ENCODE measurements at regions not wholly inside any gene's neighbourhood (a gene's known extent, or its start where the extent isn't known, plus 50 kb on each side); places are given as distances from the start of the nearest gene placed in this dataset.

GRCh38 chr12:124168016-124168786 lies 126.7 kb upstream of the RFLNA start:
- POLR2A ChIA-PET: no interaction called here
- ATAC-seq (no peak), DNase-seq (no peak)
- CTCF ChIA-PET: no interaction called here
- TF ChIP-seq, protein P1, sequence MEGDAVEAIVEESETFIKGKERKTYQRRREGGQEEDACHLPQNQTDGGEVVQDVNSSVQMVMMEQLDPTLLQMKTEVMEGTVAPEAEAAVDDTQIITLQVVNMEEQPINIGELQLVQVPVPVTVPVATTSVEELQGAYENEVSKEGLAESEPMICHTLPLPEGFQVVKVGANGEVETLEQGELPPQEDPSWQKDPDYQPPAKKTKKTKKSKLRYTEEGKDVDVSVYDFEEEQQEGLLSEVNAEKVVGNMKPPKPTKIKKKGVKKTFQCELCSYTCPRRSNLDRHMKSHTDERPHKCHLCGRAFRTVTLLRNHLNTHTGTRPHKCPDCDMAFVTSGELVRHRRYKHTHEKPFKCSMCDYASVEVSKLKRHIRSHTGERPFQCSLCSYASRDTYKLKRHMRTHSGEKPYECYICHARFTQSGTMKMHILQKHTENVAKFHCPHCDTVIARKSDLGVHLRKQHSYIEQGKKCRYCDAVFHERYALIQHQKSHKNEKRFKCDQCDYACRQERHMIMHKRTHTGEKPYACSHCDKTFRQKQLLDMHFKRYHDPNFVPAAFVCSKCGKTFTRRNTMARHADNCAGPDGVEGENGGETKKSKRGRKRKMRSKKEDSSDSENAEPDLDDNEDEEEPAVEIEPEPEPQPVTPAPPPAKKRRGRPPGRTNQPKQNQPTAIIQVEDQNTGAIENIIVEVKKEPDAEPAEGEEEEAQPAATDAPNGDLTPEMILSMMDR (IDR thresholded peaks at IDR 0.05): no peak
- no peaks in the 10 kb centered on the region for H3K9me3 Mint-ChIP-seq
- H3K27ac Mint-ChIP-seq: no peak overlapping the region
- no peaks in the 10 kb centered on the region for H3K27me3 Mint-ChIP-seq
- H3K4me3 Mint-ChIP-seq: no peak overlapping the region
- intact Hi-C loops (cut with micrococcal nuclease): no loop called here
- no peaks in the 10 kb centered on the region for H3K4me1 Mint-ChIP-seq (ENCODE audit: low read depth)
- H3K36me3 Mint-ChIP-seq (ENCODE audit: low read depth): no peaks in the 10 kb centered on the region

- ATAC-seq: no peak
These were observed 125.2 kb upstream of the RFLNA start for GRCh38 chr12:124169577-124170284.

GRCh38 chr12:124170760-124171159 lies 124.1 kb upstream of the RFLNA start:
- H3K36me3 Mint-ChIP-seq (ENCODE audit: low read depth): no peaks in the 10 kb centered on the region
- intact Hi-C loops (cut with micrococcal nuclease): no loop called here
- CTCF ChIA-PET: no interaction called here
- H3K27me3 Mint-ChIP-seq: no peaks in the 10 kb centered on the region
- POLR2A ChIA-PET: no interaction called here
- H3K27ac Mint-ChIP-seq: no peak overlapping the region
- TF ChIP-seq, protein P1 (IDR thresholded peaks at IDR 0.05): no peak
- H3K4me3 Mint-ChIP-seq: no peak overlapping the region
- no peak for DNase-seq
- H3K4me1 Mint-ChIP-seq (ENCODE audit: low read depth): no peaks in the 10 kb centered on the region
- H3K9me3 Mint-ChIP-seq: no peaks in the 10 kb centered on the region
- no peak for ATAC-seq

More at GRCh38 chr12:124169577-124170284, 125.2 kb upstream of the RFLNA start:
- TF ChIP-seq, protein P1 (IDR thresholded peaks at IDR 0.05): no peak
- ChIA-PET POLR2A (no interaction called here), CTCF (no interaction called here)
- Mint-ChIP-seq H3K27ac (no peak overlapping the region), H3K4me1 (ENCODE audit: low read depth) (no peaks in the 10 kb centered on the region), H3K4me3 (no peak overlapping the region), H3K27me3 (no peaks in the 10 kb centered on the region), H3K9me3 (no peaks in the 10 kb centered on the region), H3K36me3 (ENCODE audit: low read depth) (no peaks in the 10 kb centered on the region)
- no peak for DNase-seq
- intact Hi-C loops (cut with micrococcal nuclease): no loop called here

DNA sequence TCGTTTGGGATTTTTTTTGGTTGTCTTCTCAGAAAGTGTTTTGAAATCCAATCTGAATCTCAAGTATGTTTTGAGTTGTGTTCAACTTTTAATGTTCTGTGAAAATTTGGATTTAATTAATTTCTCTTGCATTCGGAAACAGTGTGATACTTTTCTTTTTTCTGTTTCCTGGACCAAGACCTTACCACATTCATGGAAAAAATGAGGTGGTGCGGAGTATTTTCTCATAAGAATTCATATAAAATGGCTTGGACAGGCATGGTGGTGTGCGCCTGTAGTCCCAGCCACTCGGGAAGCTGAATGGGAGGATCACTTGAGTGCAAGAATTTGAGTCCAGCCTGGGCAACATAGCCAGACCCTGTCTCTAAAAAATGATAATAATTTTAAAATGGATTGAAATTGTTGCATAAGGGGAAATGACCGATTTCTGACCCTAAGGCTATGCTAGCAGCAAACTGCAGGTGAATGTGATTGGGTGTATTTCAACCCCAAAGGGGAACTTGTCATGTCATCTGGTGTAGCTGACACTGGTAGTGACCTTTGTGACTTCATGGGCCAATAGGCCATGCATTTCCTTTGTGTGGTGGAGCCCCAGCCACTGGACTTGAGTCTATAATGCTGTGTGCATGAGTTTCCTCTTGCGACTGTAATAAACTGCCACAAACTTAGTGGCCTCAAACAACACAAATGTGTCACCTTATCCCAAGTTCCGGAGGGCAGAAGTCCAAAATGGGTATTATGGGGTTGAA lies 123.5 kb upstream of the RFLNA start:
- Mint-ChIP-seq H3K27ac (no peak overlapping the region), H3K27me3 (no peaks in the 10 kb centered on the region), H3K4me1 (ENCODE audit: low read depth) (no peaks in the 10 kb centered on the region), H3K4me3 (no peak overlapping the region), H3K36me3 (ENCODE audit: low read depth) (no peaks in the 10 kb centered on the region), H3K9me3 (no peaks in the 10 kb centered on the region)
- DNase-seq: no peak
- ChIA-PET CTCF (no interaction called here), POLR2A (no interaction called here)
- no peak for ATAC-seq
- intact Hi-C loops (cut with micrococcal nuclease): no loop called here
- TF ChIP-seq, protein P1 (IDR thresholded peaks at IDR 0.05): no peak

- H3K4me3 Mint-ChIP-seq: no peak overlapping the region
- ChIA-PET POLR2A (no interaction called here), CTCF (no interaction called here)
- H3K36me3 Mint-ChIP-seq (ENCODE audit: low read depth): no peaks in the 10 kb centered on the region
- TF ChIP-seq, protein P1 (IDR thresholded peaks at IDR 0.05): no peak
- ATAC-seq (no peak), DNase-seq (no peak)
- H3K9me3 Mint-ChIP-seq: no peaks in the 10 kb centered on the region
- intact Hi-C loops (cut with micrococcal nuclease): no loop called here
- H3K4me1 Mint-ChIP-seq (ENCODE audit: low read depth): no peaks in the 10 kb centered on the region
- H3K27me3 Mint-ChIP-seq: no peaks in the 10 kb centered on the region
- H3K27ac Mint-ChIP-seq: no peak overlapping the region
These were observed 122.3 kb upstream of the RFLNA start for GRCh38 chr12:124172636-124173035.
